Fibroblast of lung (primary cell): ENCODE measurements at regions not wholly inside any gene's neighbourhood (a gene's known extent, or its start where the extent isn't known, plus 50 kb on each side); places are given as distances from the start of the nearest gene placed in this dataset.

Experiments
- CTCF ChIP-seq, 2 donors: IDR thresholded peaks in 1 of 2; conservative IDR thresholded peaks in 1 of 2; 1 replicate in 1 of 2; 2 replicates in 1 of 2; pipeline ENCODE4 v1.5.1; 2011 to 2012; ENCODE audit warnings: low read length in 2 of 2, control low read depth in 1 of 2, inconsistent platforms in 1 of 2, low read depth in 1 of 2, mild to moderate bottlenecking in 1 of 2
- EZH2 ChIP-seq: IDR thresholded peaks from 2 replicates; pipeline ENCODE4 v1.5.1; 2012; ENCODE audit warnings: low read length, control low read depth, mild to moderate bottlenecking; ENCODE audit errors: missing control alignments

DNA sequence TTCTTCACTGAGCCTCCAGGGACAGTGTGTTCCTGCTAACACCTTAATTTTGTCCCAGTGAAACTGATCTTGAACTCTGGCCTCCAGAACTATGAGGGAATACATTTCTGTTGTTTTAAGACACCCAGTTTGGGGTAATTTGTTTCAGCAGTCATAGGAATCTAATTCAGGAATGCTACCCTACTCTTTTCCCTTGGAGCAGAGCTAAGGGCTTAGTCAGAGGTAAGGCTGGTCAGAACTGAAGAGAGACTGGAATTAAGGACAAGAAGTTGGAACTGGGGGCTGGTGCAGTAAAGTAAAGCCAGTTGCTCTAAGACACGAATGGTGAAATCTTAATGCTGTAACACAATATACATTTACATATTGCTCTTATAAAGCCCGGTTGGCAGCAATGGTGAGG, 809.7 kb downstream of the MAFB start:
- TF ChIP-seq CTCF (conservative IDR thresholded peaks at IDR 0.05 in 1 of 2, IDR thresholded peaks at IDR 0.05 in 1 of 2; ENCODE audit: low read depth in 1 of 2, low read length in 2 of 2): no peak
- TF ChIP-seq EZH2: no peak
